ENCODE measurements at regions not wholly inside any gene's neighbourhood (a gene's known extent, or its start where the extent isn't known, plus 50 kb on each side); places are given as distances from the start of the nearest gene placed in this dataset.

- TF ChIP-seq FOXP2 (optimal IDR thresholded peaks at IDR 0.05; ENCODE audit: borderline replicate concordance, extremely low read depth, extremely low read length, insufficient read depth) (no peak), SIN3A (IDR thresholded peaks at IDR 0.05; ENCODE audit: borderline replicate concordance, insufficient read depth, low read length) (no peak)
- TF ChIP-seq, protein P1, sequence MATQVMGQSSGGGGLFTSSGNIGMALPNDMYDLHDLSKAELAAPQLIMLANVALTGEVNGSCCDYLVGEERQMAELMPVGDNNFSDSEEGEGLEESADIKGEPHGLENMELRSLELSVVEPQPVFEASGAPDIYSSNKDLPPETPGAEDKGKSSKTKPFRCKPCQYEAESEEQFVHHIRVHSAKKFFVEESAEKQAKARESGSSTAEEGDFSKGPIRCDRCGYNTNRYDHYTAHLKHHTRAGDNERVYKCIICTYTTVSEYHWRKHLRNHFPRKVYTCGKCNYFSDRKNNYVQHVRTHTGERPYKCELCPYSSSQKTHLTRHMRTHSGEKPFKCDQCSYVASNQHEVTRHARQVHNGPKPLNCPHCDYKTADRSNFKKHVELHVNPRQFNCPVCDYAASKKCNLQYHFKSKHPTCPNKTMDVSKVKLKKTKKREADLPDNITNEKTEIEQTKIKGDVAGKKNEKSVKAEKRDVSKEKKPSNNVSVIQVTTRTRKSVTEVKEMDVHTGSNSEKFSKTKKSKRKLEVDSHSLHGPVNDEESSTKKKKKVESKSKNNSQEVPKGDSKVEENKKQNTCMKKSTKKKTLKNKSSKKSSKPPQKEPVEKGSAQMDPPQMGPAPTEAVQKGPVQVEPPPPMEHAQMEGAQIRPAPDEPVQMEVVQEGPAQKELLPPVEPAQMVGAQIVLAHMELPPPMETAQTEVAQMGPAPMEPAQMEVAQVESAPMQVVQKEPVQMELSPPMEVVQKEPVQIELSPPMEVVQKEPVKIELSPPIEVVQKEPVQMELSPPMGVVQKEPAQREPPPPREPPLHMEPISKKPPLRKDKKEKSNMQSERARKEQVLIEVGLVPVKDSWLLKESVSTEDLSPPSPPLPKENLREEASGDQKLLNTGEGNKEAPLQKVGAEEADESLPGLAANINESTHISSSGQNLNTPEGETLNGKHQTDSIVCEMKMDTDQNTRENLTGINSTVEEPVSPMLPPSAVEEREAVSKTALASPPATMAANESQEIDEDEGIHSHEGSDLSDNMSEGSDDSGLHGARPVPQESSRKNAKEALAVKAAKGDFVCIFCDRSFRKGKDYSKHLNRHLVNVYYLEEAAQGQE (IDR thresholded peaks at IDR 0.05; ENCODE audit: insufficient read depth in 1 of 2, low read depth in 2 of 2, low read length in 2 of 2), result no peak
These were observed 173.2 kb upstream of the XYLT1 start for GRCh38 chr16:17643935-17644334.

- TF ChIP-seq FOXP2 (optimal IDR thresholded peaks at IDR 0.05; ENCODE audit: borderline replicate concordance, extremely low read depth, extremely low read length, insufficient read depth) (no peak), SIN3A (IDR thresholded peaks at IDR 0.05; ENCODE audit: borderline replicate concordance, insufficient read depth, low read length) (no peak), POLR2AphosphoS5 (IDR thresholded peaks at IDR 0.05; ENCODE audit: low read depth, low read length) (no peak), TAF1 (IDR thresholded peaks at IDR 0.05; ENCODE audit: borderline replicate concordance, insufficient read depth, low read length) (no peak)
- TF ChIP-seq, protein P1 (IDR thresholded peaks at IDR 0.05; ENCODE audit: insufficient read depth in 1 of 2, low read depth in 2 of 2, low read length in 2 of 2), result no peak
These were observed 171.2 kb upstream of the XYLT1 start for GRCh38 chr16:17641990-17642389.

- TF ChIP-seq POLR2AphosphoS5 (IDR thresholded peaks at IDR 0.05; ENCODE audit: low read depth, low read length) (no peak), SIN3A (IDR thresholded peaks at IDR 0.05; ENCODE audit: borderline replicate concordance, insufficient read depth, low read length) (no peak), FOXP2 (optimal IDR thresholded peaks at IDR 0.05; ENCODE audit: borderline replicate concordance, extremely low read depth, extremely low read length, insufficient read depth) (no peak), TAF1 (IDR thresholded peaks at IDR 0.05; ENCODE audit: borderline replicate concordance, insufficient read depth, low read length) (no peak)
- TF ChIP-seq, protein P1 (IDR thresholded peaks at IDR 0.05; ENCODE audit: insufficient read depth in 1 of 2, low read depth in 2 of 2, low read length in 2 of 2), result no peak
These were observed 167.4 kb upstream of the XYLT1 start for GRCh38 chr16:17638134-17638533.

- TF ChIP-seq, protein P1 (IDR thresholded peaks at IDR 0.05; ENCODE audit: insufficient read depth in 1 of 2, low read depth in 2 of 2, low read length in 2 of 2), result no peak
- TF ChIP-seq SIN3A (IDR thresholded peaks at IDR 0.05; ENCODE audit: borderline replicate concordance, insufficient read depth, low read length) (no peak), POLR2AphosphoS5 (IDR thresholded peaks at IDR 0.05; ENCODE audit: low read depth, low read length) (no peak), TAF1 (IDR thresholded peaks at IDR 0.05; ENCODE audit: borderline replicate concordance, insufficient read depth, low read length) (no peak), FOXP2 (optimal IDR thresholded peaks at IDR 0.05; ENCODE audit: borderline replicate concordance, extremely low read depth, extremely low read length, insufficient read depth) (no peak)
These were observed 164.4 kb upstream of the XYLT1 start for GRCh38 chr16:17635183-17635582.
